Testis (tissue), 2 donors: ENCODE measurements at regions not wholly inside any gene's neighbourhood (a gene's known extent, or its start where the extent isn't known, plus 50 kb on each side); places are given as distances from the start of the nearest gene placed in this dataset.

Experiments
- CTCF ChIP-seq, 3 experiments: fragments of 450-650 bp in 2 of 3; fragments of 200-600 bp in 1 of 3; sonication (generic) in 1 of 3; IDR thresholded peaks; one replicate each; pipeline ENCODE4 v1.5.1; 2016 to 2019; ENCODE audit warnings: antibody characterized with exemption in 3 of 3, mild to moderate bottlenecking in 2 of 3, moderate library complexity in 1 of 3
- POLR2A ChIP-seq: fragments of 450-650 bp; IDR thresholded peaks from one replicate; pipeline ENCODE4 v1.6.1; 2017; ENCODE audit warnings: antibody characterized with exemption, mild to moderate bottlenecking, moderate library complexity

- TF ChIP-seq CTCF (IDR thresholded peaks at IDR 0.05): no peak
- TF ChIP-seq POLR2A: no peak
Observed at GRCh38 chr6:89024456-89024855, 56.1 kb upstream of the PNRC1 start.
